ENCODE measurements at regions not wholly inside any gene's neighbourhood (a gene's known extent, or its start where the extent isn't known, plus 50 kb on each side); places are given as distances from the start of the nearest gene placed in this dataset.

DNA sequence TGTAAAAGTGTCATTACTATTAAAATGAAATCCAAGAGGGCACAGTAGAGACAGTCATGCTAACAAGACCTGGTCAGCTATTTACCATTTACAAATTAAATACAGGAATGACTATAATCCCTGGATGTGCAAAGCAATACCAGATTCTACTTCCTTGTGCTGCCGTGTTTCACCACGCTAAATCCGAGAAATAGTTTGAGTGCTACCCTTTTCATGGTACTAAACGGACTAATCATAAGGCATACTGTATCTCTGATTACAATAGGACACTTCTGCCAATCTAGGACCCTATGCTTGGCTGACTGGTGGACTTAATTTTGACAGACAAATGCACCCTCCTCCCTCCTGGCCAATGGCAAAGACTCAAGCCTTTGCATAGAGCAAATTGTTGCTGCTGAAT lies 63.0 kb upstream of the NR2F2 start:
- TF ChIP-seq, protein P1, sequence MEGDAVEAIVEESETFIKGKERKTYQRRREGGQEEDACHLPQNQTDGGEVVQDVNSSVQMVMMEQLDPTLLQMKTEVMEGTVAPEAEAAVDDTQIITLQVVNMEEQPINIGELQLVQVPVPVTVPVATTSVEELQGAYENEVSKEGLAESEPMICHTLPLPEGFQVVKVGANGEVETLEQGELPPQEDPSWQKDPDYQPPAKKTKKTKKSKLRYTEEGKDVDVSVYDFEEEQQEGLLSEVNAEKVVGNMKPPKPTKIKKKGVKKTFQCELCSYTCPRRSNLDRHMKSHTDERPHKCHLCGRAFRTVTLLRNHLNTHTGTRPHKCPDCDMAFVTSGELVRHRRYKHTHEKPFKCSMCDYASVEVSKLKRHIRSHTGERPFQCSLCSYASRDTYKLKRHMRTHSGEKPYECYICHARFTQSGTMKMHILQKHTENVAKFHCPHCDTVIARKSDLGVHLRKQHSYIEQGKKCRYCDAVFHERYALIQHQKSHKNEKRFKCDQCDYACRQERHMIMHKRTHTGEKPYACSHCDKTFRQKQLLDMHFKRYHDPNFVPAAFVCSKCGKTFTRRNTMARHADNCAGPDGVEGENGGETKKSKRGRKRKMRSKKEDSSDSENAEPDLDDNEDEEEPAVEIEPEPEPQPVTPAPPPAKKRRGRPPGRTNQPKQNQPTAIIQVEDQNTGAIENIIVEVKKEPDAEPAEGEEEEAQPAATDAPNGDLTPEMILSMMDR (conservative IDR thresholded peaks at IDR 0.05; ENCODE audit: low read depth, low read length): no peak
- H3K4me3 ChIP-seq (ENCODE audit: low read length): no peak overlapping the region
- DNase-seq (ENCODE audit: low read depth): no peak

DNA sequence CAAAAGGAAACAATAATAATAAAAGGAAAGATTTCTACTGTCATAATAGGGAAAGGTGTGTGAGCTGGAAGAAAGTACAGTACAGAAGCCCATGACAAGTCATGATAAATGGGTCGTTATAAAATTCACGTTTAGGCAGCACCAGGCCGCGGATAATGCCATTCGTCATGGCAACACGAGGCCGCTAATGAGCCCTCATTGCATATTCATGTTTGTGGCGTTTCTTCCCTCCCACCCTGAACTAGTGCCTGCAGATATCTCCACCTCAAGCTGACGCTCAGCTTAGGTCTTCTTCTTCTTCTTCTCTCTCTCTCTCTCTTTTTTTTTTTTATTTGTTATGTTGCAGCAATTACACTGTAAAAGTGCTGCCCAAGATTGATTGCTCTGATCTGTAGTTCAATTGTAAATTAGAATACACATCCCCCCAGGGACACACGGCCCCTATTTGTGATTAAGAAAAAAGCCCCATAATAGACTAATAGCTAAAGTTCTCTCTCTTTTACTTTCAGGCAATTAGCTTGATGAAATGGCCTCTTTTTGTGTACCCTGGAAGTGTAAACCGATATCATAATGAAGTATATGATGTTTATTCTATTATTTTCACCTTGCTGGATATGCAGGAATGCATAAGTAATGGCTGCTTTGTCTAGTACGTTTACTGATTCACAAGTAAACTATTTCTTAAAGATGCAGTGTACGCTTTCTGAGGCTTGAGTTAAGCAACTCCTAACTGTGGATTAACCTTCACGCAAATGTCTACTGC lies 61.9 kb upstream of the NR2F2 start:
- peak; percentile 72 for DNase-seq (ENCODE audit: low read depth)
- no peak overlapping the region for H3K4me3 ChIP-seq (ENCODE audit: low read length)
- TF ChIP-seq, protein P1 (conservative IDR thresholded peaks at IDR 0.05; ENCODE audit: low read depth, low read length): no peak

DNA sequence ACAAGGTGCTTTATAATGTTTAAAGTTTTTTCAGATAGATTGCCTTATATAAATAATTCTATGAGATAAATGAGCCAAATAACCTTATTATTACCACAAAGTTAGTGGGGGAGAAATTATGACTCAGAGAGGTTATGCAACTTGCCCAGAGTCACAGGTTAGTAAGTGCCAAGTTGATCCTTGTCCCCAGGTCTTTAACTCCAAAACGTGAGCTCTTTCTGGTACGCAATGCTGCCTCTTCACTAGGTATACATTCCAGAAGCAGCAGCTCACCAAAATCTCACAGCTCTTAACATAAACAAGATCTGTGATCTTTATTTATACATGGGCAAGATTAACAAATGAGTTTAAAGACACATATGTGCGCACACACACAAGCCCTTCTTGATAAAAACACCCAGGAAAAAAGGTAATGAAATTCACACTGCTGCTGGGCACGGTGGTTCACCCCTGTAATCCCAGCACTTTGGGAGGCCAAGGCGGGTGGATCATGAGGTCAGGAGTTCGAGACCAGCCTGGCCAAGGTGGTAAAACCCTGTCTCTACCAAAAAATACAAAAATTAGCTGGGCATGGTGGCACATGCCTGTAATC lies 59.8 kb upstream of the NR2F2 start:
- TF ChIP-seq, protein P1 (conservative IDR thresholded peaks at IDR 0.05; ENCODE audit: low read depth, low read length): no peak
- DNase-seq (ENCODE audit: low read depth): peak; percentile 66
- no peak overlapping the region for H3K4me3 ChIP-seq (ENCODE audit: low read length)

DNA sequence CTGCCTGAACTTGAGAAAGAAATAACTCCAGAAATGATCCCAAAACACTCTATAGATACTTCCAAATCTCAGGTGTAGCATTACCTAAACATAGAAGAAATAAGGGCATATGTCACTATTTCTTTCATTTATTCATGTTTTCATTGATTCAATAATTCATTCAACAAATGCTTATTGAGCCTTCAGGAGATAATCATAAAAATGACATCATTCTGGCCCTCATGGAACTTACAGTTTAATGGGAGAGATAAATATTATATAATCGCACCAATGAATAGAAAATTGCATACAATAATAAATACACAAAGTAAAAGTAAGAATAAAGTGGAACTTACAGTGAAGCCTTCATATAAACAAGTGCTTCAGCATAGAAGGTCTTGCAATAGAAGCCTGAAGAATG lies 58.1 kb upstream of the NR2F2 start:
- H3K4me3 ChIP-seq (ENCODE audit: low read length): no peak overlapping the region
- TF ChIP-seq, protein P1 (conservative IDR thresholded peaks at IDR 0.05; ENCODE audit: low read depth, low read length): no peak
- DNase-seq (ENCODE audit: low read depth): no peak

DNA sequence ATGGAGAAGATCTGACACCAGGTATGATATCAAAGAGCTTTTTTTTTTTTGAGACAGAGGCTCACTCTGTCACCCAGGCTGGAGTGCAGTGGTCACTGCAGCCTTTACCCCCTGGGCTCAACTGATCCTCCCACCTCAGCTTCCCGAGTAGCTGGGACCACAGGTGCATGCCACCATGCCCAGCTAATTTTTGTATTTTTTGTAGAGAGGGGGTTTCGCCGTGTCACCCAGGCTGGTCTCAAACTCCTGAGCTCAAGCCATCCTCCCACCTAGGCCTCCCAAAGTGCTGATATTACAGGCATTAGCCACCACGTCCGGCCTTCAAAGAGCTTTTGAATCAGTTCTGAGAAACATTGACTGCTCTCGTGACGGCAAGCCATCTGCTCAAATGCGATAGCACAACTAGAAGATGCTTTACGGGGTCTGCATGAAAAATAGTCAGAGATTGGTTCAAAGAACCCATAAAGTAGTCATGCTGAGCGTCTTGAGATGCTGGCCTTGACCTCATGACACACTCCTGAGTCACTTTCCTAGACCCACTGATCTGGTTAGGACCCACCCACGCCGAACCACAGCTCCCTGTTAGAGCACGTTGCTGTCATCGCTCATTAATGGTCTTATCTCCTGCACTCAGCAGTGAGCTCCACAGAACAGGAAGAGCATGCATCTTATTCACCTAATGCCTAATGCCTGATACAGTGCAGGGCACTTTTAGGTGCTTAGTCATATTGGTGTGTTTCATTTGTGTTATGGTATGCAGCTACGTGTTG lies 57.0 kb upstream of the NR2F2 start:
- DNase-seq (ENCODE audit: low read depth): peak; percentile 89
- no peak overlapping the region for H3K4me3 ChIP-seq (ENCODE audit: low read length)
- TF ChIP-seq, protein P1 (conservative IDR thresholded peaks at IDR 0.05; ENCODE audit: low read depth, low read length): no peak

DNA sequence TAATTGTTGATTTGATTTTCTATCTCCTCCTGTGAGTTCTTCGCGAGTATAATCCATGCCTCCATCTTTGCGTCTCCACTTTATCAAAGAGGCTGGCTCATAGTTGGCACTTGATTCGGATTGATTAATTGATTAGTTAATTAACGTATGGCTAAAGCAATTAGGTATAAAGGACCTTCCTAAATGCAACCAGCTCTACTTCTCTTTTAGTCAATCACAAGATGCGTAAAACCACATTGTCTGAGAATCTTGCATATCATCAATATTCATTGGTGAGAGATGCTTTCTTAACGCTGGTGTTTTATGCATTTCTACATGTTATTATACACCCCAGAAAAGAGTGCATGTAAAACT lies 56.4 kb upstream of the NR2F2 start:
- TF ChIP-seq, protein P1 (conservative IDR thresholded peaks at IDR 0.05; ENCODE audit: low read depth, low read length): no peak
- no peak overlapping the region for H3K4me3 ChIP-seq (ENCODE audit: low read length)
- DNase-seq (ENCODE audit: low read depth): no peak
